GM13977 (cell line): ENCODE measurements at regions not wholly inside any gene's neighbourhood (a gene's known extent, or its start where the extent isn't known, plus 50 kb on each side); places are given as distances from the start of the nearest gene placed in this dataset.

Experiments
- DNase-seq: peaks from one replicate; pipeline ENCODE4 v3.0.0; 2012; ENCODE audit warnings: low spot score
- CTCF ChIP-seq: IDR thresholded peaks from 2 replicates; pipeline ENCODE4 v1.5.1; 2012; ENCODE audit warnings: mild to moderate bottlenecking, control low read depth; ENCODE audit not compliant: insufficient read depth; ENCODE audit errors: extremely low read depth, missing control alignments
- in situ Hi-C: fragments of 300-500 bp; cut with MboI; formaldehyde crosslinking; loops from one replicate; pipeline ENCODE4 v1.12.0; 2022; ENCODE audit warnings: low sequenced_read_pairs, low pct_unique_long_range_greater_than_20kb, mixed read lengths, inconsistent platforms; ENCODE audit not compliant: unreplicated experiment

DNA sequence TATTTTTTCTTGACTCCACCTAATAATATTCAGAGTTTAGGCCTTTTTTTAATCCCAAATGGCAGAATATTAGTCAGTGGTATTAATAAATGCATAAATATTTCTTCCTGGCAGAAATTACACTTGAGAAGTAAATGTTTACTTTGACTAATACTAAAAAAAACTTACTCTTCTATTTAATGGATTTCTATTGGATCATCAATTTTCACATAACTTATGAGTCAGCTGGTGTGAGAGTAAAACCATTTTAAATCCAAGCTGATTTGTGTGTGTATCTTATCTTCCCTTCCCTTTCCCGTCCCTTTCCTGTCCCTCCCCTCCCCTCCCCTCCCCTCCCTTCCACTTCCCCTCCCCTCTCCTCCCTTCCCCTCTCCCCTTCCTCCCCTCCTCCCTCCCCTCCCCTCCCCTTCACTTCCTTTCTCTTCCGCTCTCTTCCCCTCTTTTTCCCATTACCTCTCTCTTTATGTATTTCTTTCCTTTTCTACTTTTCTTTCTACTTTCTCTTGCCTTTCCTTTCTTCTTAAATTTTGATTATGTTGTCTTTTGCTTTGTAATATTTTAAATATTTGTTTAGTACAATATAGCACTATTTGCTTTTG, 630.1 kb upstream of the EPHA5 start:
- DNase-seq: no peak
- in situ Hi-C loops: no loop called here
- TF ChIP-seq CTCF: no peak

DNA sequence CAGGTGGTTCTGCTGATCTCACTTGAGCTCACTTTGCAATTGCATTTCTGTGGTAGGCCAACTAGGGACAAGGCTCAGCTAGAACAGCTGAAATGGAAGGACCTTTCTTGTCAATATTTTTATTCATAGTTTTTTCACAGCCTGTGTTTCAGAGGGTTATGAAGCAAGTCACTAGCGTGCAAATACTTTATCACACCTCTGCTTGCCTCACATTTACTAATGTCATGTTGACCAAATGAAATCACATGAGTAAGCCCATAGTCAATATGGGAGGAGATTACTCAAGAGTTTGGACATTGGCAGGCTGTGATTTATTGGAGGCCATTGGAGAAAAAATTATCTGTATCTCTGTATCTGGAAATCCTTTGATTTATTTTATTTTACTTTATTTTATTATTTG, 628.3 kb upstream of the EPHA5 start:
- no peak for DNase-seq
- no peak for TF ChIP-seq CTCF
- in situ Hi-C loops: no loop called here

DNA sequence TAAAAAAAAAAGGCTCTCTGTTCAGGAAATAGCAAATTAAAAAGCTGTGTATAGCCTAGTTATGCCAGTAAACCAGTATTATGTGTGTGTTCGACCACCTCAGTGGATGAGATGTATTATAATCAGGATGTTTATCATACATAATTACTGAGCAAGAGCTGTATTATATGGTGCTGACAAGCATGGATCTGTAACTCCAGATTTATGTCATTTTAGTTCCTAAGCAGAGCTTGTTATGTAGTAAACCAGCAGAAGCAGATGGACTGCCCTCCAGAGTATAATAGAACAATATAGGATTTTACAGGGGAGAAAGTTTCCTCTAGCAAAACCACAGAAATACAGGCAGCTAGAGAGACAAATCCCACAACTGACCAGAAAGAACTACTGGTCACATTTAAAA, 627.4 kb upstream of the EPHA5 start:
- no peak for DNase-seq
- no peak for TF ChIP-seq CTCF
- in situ Hi-C loops: no loop called here

DNA sequence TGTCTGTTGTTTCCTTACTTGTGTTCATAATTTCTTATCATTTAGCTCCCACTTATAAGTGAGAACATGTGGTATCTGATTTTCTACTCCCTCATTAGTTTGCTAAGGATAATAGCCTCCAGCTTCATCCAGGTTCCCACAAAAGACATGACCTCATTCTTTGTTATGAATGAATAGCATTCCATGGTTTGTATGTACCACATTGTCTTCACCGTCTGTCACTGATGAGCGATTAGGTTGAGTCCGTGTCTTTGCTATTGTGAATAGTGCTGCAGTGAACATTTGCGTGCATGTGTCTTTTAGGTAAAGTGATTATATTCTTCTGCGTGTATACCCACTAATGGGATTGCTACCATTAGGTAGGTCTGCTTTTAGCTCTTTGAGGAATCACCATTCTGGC, 624.3 kb upstream of the EPHA5 start:
- DNase-seq: no peak
- in situ Hi-C loops: no loop called here
- TF ChIP-seq CTCF: no peak

- no peak for TF ChIP-seq CTCF
- DNase-seq: no peak
- in situ Hi-C loops: no loop called here
Observed at GRCh38 chr4:66284991-66285451, 614.7 kb upstream of the EPHA5 start.

DNA sequence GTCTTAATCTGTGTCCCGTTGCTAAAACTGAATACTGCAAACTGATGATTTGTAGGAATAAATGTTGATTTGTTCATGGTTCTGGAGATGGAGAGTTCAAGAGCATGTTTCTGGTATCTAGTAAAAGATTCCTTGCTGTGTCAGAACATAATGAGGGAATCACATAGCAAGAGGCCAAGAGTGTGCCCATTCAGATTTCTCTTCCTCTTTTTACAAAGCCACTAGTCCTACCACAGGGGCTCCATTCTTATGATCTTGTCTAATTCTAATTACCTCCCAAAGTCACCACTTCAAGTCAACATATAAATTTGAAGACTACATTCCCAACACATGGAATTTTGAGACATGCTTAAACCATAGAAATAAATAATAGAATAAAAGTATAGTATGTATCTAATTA, 608.8 kb upstream of the EPHA5 start:
- no peak for DNase-seq
- no peak for TF ChIP-seq CTCF
- in situ Hi-C loops: no loop called here
